HG02852 (cell line): ENCODE measurements at regions not wholly inside any gene's neighbourhood (a gene's known extent, or its start where the extent isn't known, plus 50 kb on each side); places are given as distances from the start of the nearest gene placed in this dataset.

ENCODE experiments used
- ATAC-seq: cut with Tn5 transposase; IDR thresholded peaks from one replicate; pipeline ENCODE4 v1.9.1; 2021; ENCODE audit warnings: mild to moderate bottlenecking, moderate library complexity; ENCODE audit not compliant: unreplicated experiment

GRCh38 chr1:14543191-14543840 lies 55.2 kb upstream of the KAZN start:
- no peak for ATAC-seq

DNA sequence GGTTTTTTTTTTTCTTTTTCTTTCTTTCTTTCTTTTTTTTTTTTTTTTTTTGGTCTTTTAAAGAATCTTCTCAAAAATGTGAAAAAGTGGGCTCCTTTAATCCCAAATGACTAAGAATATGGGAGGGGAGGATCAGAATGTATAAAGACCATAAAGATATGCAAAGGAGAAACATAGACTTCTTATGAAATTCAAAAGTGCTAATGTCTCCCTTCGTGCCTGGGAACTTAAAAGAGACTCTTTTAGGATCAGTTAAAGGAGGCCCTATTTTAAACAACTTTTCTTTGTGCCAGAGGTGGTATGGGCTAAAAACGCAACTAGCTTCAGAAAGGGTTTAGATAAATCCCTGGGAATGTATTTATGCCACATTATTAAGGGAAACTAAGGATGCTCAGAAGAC lies 54.2 kb upstream of the KAZN start:
- ATAC-seq: no peak

- ATAC-seq: no peak
Measured at GRCh38 chr1:14545422-14546025, 53.0 kb upstream of the KAZN start.

- no peak for ATAC-seq
Measured at GRCh38 chr1:14546416-14546815, 52.1 kb upstream of the KAZN start.
